CD14-positive monocyte (primary cell): ENCODE measurements at regions not wholly inside any gene's neighbourhood (a gene's known extent, or its start where the extent isn't known, plus 50 kb on each side); places are given as distances from the start of the nearest gene placed in this dataset.

ENCODE experiments used
- DNase-seq, 3 donors: peaks; one replicate each; pipeline ENCODE4 v3.0.0-alpha.2; 2011 to 2022
- H2AFZ ChIP-seq: 2 replicates; pipeline ENCODE4 v1.6.0; 2012; ENCODE audit warnings: mild to moderate bottlenecking, low read depth, low read length, inconsistent platforms; ENCODE audit not compliant: insufficient read depth, poor library complexity, severe bottlenecking
- H3K27ac ChIP-seq, 2 donors: 1 replicate in 1 of 2; 2 replicates in 1 of 2; pipeline ENCODE4 v1.5.1; 2012 to 2013; ENCODE audit warnings: low read length in 2 of 2, control low read depth in 1 of 2, inconsistent platforms in 1 of 2, low read depth in 1 of 2, mild to moderate bottlenecking in 1 of 2
- H3K27me3 ChIP-seq, 2 donors: one replicate each; pipeline versions ENCODE4 v1.6.0 to v1.6.1; 2011 to 2013; ENCODE audit warnings: low read length in 2 of 2; ENCODE audit not compliant: control insufficient read depth in 2 of 2, insufficient read depth in 2 of 2
- H3K36me3 ChIP-seq, 2 donors: replicated peaks in 1 of 2; 1 replicate in 1 of 2; 2 replicates in 1 of 2; pipeline versions ENCODE4 v1.5.1 to v1.6.1; 2012 to 2013; ENCODE audit warnings: low read length in 2 of 2, control low read depth in 1 of 2, inconsistent platforms in 1 of 2, mild to moderate bottlenecking in 1 of 2; ENCODE audit not compliant: insufficient read depth in 2 of 2, control insufficient read depth in 1 of 2
- H3K4me1 ChIP-seq, 2 donors: 1 replicate in 1 of 2; 2 replicates in 1 of 2; pipeline versions ENCODE4 v1.5.1 to v1.6.1; 2012 to 2013; ENCODE audit warnings: low read length in 2 of 2, control low read depth in 1 of 2, inconsistent platforms in 1 of 2, mild to moderate bottlenecking in 1 of 2, moderate library complexity in 1 of 2; ENCODE audit not compliant: insufficient read depth in 2 of 2, control insufficient read depth in 1 of 2
- H3K4me2 ChIP-seq: replicated peaks from 2 replicates; pipeline ENCODE3; 2012; ENCODE audit warnings: low read length, moderate library complexity, mild to moderate bottlenecking; ENCODE audit not compliant: poor library complexity, severe bottlenecking; ENCODE audit errors: extremely low read depth
- H3K4me3 ChIP-seq, 3 experiments: fragments of 200-600 bp in 1 of 3; sonication (generic) in 1 of 3; replicated peaks in 1 of 3; 1 replicate in 2 of 3; 2 replicates in 1 of 3; pipeline ENCODE4 v1.5.1; 2011 to 2013; ENCODE audit warnings: low read length in 3 of 3, mild to moderate bottlenecking in 3 of 3, control low read depth in 2 of 3, low read depth in 2 of 3, inconsistent platforms in 1 of 3, moderate library complexity in 1 of 3
- H3K79me2 ChIP-seq: 2 replicates; pipeline ENCODE4 v1.6.0; 2012; ENCODE audit warnings: mild to moderate bottlenecking, control low read depth, inconsistent platforms, low read length, moderate library complexity; ENCODE audit not compliant: insufficient read depth
- H3K9ac ChIP-seq: 2 replicates; pipeline ENCODE4 v1.6.0; 2017; ENCODE audit warnings: low read length, mild to moderate bottlenecking; ENCODE audit not compliant: insufficient read depth, poor library complexity, severe bottlenecking
- H3K9me3 ChIP-seq, 2 donors: replicated peaks in 1 of 2; 1 replicate in 1 of 2; 2 replicates in 1 of 2; pipeline versions ENCODE4 v1.5.1 to v1.6.1; 2012 to 2013; ENCODE audit warnings: low read length in 2 of 2, control low read depth in 1 of 2; ENCODE audit not compliant: control insufficient read depth in 1 of 2, insufficient read depth in 1 of 2
- H4K20me1 ChIP-seq: 2 replicates; pipeline ENCODE4 v1.6.0; 2012; ENCODE audit warnings: mild to moderate bottlenecking, low read length, control low read depth, moderate library complexity; ENCODE audit not compliant: insufficient read depth
- H3K27ac Mint-ChIP-seq, 7 donors: one replicate each; pipeline ENCODE4 v1.8.0; 2020; ENCODE audit warnings: mild to moderate bottlenecking in 7 of 7, mixed read lengths in 7 of 7, moderate library complexity in 6 of 7, inconsistent platforms in 2 of 7
- H3K27me3 Mint-ChIP-seq, 3 donors: one replicate each; pipeline ENCODE4 v1.8.0; 2021 to 2022; ENCODE audit warnings: low read depth in 3 of 3, mild to moderate bottlenecking in 3 of 3, mixed read lengths in 3 of 3, moderate library complexity in 3 of 3, inconsistent platforms in 1 of 3
- H3K36me3 Mint-ChIP-seq, 2 donors: one replicate each; pipeline ENCODE4 v1.8.0; 2020; ENCODE audit warnings: mixed read lengths in 2 of 2, inconsistent platforms in 1 of 2, mild to moderate bottlenecking in 1 of 2
- H3K4me1 Mint-ChIP-seq: one replicate; pipeline ENCODE4 v1.8.0; 2020; ENCODE audit warnings: mild to moderate bottlenecking, mixed read lengths
- H3K4me3 Mint-ChIP-seq, 2 donors: one replicate each; pipeline ENCODE4 v1.8.0; 2020; ENCODE audit warnings: mild to moderate bottlenecking in 2 of 2, mixed read lengths in 2 of 2, moderate library complexity in 1 of 2
- H3K9me3 Mint-ChIP-seq, 7 donors: one replicate each; pipeline ENCODE4 v1.8.0; 2020 to 2022; ENCODE audit warnings: mixed read lengths in 7 of 7, mild to moderate bottlenecking in 6 of 7, moderate library complexity in 6 of 7, inconsistent platforms in 2 of 7
- CTCF ChIP-seq: fragments of 200-600 bp; IDR thresholded peaks from one replicate; pipeline ENCODE4 v1.8.0; 2022; ENCODE audit warnings: antibody characterized with exemption, mild to moderate bottlenecking
- WGBS: methylation state at CpG from one replicate; pipeline ENCODE4 v1.1.5; 2013; ENCODE audit warnings: missing lambda C conversion rate; ENCODE audit not compliant: insufficient coverage; 5-methylcytosine and 5-hydroxymethylcytosine counted together
- intact Hi-C, 2 donors: fragments of 100-400 bp; cut with micrococcal nuclease; formaldehyde crosslinking; loops; one replicate each; pipeline versions ENCODE4 v1.15.0 to v1.15.1; 2023

DNA sequence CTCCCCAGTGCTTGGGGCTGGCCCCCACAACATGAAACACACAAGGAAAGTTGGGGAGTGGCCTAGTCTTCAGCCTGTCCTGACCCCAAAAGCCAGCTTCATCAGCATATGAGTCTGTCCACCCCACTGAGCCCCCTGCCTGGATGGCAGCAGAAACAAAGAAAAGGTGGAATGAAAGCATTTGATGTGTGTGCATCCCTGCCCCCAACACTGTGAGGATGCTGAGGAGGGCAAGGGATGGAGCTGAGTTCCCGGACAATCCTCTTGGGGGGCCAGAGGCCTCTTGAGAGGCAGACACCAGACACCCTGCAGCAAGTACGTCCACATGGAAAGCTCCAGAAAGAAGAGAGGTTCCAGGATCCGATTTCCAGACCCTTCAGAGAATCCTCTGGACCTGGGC lies 113.5 kb upstream of the PPP1R26 start:
- no peak overlapping the region for H3K4me3 ChIP-seq
- peaks cover 3 to 13% (median 6%) of the 10 kb centered on the region in 3 donors for H3K27me3 Mint-ChIP-seq
- no peak overlapping the region for H3K27ac ChIP-seq
- H3K79me2 ChIP-seq, result no peaks in the 10 kb centered on the region
- H4K20me1 ChIP-seq, result no peaks in the 10 kb centered on the region
- no peak overlapping the region for H3K9ac ChIP-seq
- H3K27me3 ChIP-seq, result no peaks in the 10 kb centered on the region
- H3K27ac Mint-ChIP-seq, result peak overlapping the region in 1 of 7 donors; percentile 16
- no peak overlapping the region for H3K4me2 ChIP-seq
- no peak overlapping the region for H3K4me3 Mint-ChIP-seq
- intact Hi-C loops, result no loop called here
- TF ChIP-seq CTCF, result no peak
- H3K4me1 ChIP-seq, result no peaks in the 10 kb centered on the region
- no peaks in the 10 kb centered on the region for H3K36me3 Mint-ChIP-seq
- H3K36me3 ChIP-seq, result no peaks in the 10 kb centered on the region
- WGBS, result 75% methylated on average over 3 of the region's 3 CpGs
- no peak for DNase-seq
- no peak overlapping the region for H2AFZ ChIP-seq
- H3K9me3 ChIP-seq, result peaks cover 0 to 4% of the 10 kb centered on the region in 2 donors
- no peaks in the 10 kb centered on the region for H3K4me1 Mint-ChIP-seq
- peaks cover 0 to 8% (median 1%) of the 10 kb centered on the region in 7 donors for H3K9me3 Mint-ChIP-seq

DNA sequence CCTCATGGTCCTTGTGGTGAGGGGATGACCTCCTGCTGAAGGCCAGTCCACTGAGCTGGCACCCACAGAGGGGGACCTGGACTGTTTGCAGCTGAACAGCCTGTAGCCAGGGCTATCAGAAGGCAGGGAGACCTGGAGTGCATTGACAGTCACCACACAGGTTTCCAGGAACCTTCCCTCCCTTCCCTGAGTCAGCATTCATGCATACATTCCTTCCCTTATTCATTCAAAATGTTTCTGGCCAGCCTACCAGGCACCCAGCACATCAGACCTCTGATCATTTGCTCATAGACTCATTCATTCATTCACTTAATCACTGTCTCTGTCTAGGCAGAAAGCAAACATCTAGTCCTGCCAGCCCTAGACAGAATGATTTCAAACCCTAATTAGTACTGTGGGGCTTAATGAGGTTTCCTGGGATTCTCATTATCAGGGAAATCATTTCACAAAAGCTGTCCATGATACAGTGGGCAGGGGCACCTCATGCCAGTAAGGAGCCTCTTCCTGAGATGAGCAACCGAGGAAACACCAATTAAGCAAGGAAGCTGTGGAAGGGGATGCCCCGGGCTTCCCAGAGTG lies 110.1 kb upstream of the PPP1R26 start:
- Histone ChIP-seq H2AFZ (no peak overlapping the region), H3K4me1 (no peaks in the 10 kb centered on the region), H3K27me3 (no peaks in the 10 kb centered on the region), H3K9me3 (no peaks in the 10 kb centered on the region), H3K4me2 (no peak overlapping the region), H3K36me3 (no peaks in the 10 kb centered on the region), H4K20me1 (no peaks in the 10 kb centered on the region), H3K79me2 (no peaks in the 10 kb centered on the region), H3K9ac (no peak overlapping the region), H3K27ac (no peak overlapping the region), H3K4me3 (no peak overlapping the region)
- no peak overlapping the region for H3K4me3 Mint-ChIP-seq
- 70% methylated on average over 2 of the region's 2 CpGs for WGBS
- no peak overlapping the region for H3K27ac Mint-ChIP-seq
- intact Hi-C loops, result no loop called here
- H3K27me3 Mint-ChIP-seq, result peaks cover 3 to 13% (median 5%) of the 10 kb centered on the region in 3 donors
- H3K9me3 Mint-ChIP-seq, result peaks cover 0 to 1% (median 0%) of the 10 kb centered on the region in 7 donors
- no peaks in the 10 kb centered on the region for H3K36me3 Mint-ChIP-seq
- no peaks in the 10 kb centered on the region for H3K4me1 Mint-ChIP-seq
- no peak for TF ChIP-seq CTCF
- DNase-seq, result no peak
